ENCODE measurements at regions not wholly inside any gene's neighbourhood (a gene's known extent, or its start where the extent isn't known, plus 50 kb on each side); places are given as distances from the start of the nearest gene placed in this dataset.

DNA sequence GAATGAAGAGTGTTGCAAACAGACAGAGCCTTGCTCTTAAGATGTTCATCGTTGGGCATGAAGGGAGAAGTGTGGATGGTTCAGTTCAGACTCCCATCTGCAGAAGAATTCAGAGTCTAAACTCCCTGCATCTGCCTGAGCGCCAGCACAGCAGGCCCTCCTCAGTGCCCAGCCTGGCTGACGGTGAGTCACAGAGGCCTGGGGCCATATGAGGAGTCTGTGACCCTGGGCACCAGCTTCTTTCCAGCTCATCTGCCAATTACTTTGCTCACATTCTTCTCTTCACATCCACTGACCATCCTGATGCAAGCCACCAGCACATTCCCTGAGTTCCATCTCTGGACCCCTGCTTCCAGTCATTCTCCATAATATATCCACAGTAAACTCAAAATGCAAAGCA lies 401.1 kb upstream of the TRPC7 start:
- no peak overlapping the region for H2BK120ac ChIP-seq (ENCODE audit: low read depth, low read length)
- intact Hi-C loops (cut with micrococcal nuclease): no loop called here
- H3K4me3 ChIP-seq (ENCODE audit: insufficient read depth, low read depth, low read length): no peak overlapping the region
- ATAC-seq (ENCODE audit: low read depth) (peak; percentile 39), DNase-seq (no peak)
- no peaks in the 10 kb centered on the region for H3K4me1 ChIP-seq (ENCODE audit: control insufficient read depth, insufficient read depth, low read length)
- H4K5ac ChIP-seq (ENCODE audit: low read depth, low read length): no peak overlapping the region
- no peak overlapping the region for H3K27ac ChIP-seq (ENCODE audit: insufficient read depth, low read length)
- dilution Hi-C loops (cut with HindIII; ENCODE audit: low sequenced_read_pairs, unreplicated experiment): no loop called here
- no peak overlapping the region for H2AK5ac ChIP-seq (ENCODE audit: low read depth, low read length)
- no peaks in the 10 kb centered on the region for H3K27me3 ChIP-seq (ENCODE audit: control insufficient read depth, insufficient read depth, low read length)
- H3K9ac ChIP-seq (ENCODE audit: low read depth, low read length): no peak overlapping the region
- H3K18ac ChIP-seq (ENCODE audit: low read depth, low read length): no peak overlapping the region
- no peak for TF ChIP-seq RFX5 (IDR thresholded peaks at IDR 0.05; ENCODE audit: low read depth, low read length)
- no peak for TF ChIP-seq BHLHE40 (IDR thresholded peaks at IDR 0.05; ENCODE audit: low read depth, low read length)
- no peak for TF ChIP-seq RCOR1 (IDR thresholded peaks at IDR 0.05; ENCODE audit: insufficient replicate concordance, low read length)
- TF ChIP-seq RAD21 (IDR thresholded peaks at IDR 0.05; ENCODE audit: low read length): no peak
- TF ChIP-seq NFE2L2 (IDR thresholded peaks at IDR 0.05; ENCODE audit: low read depth, low read length): no peak
- TF ChIP-seq CTCF (conservative IDR thresholded peaks at IDR 0.05; ENCODE audit: low read depth, low read length): no peak
- no peak for TF ChIP-seq POLR2A (IDR thresholded peaks at IDR 0.05; ENCODE audit: low read depth, low read length)
- TF ChIP-seq MAZ (IDR thresholded peaks at IDR 0.05; ENCODE audit: borderline replicate concordance, low read depth, low read length): no peak
- TF ChIP-seq CEBPB (IDR thresholded peaks at IDR 0.05; ENCODE audit: low read depth, low read length): no peak
- no peak for TF ChIP-seq ELK1 (IDR thresholded peaks at IDR 0.05; ENCODE audit: borderline replicate concordance, low read depth, low read length)
- TF ChIP-seq CHD1 (IDR thresholded peaks at IDR 0.05; ENCODE audit: low read depth, low read length): no peak
- TF ChIP-seq MAFK (IDR thresholded peaks at IDR 0.05; ENCODE audit: low read depth, low read length): no peak
- H4K8ac ChIP-seq (ENCODE audit: low read depth in 2 of 2, low read length in 2 of 2): no peak overlapping the region
- peaks cover 5% of the 10 kb centered on the region; the same call in 1 of the 2 replicates for H3K9me3 ChIP-seq (ENCODE audit: control insufficient read depth, insufficient read depth, low read length)
- H3K56ac ChIP-seq (ENCODE audit: extremely low read depth, insufficient read depth, low read length): no peak overlapping the region
- H2BK20ac ChIP-seq (ENCODE audit: low read depth, low read length): no peak overlapping the region
- no peak overlapping the region for H2AFZ ChIP-seq (replicated peaks; ENCODE audit: low read length, poor library complexity)
- no peaks in the 10 kb centered on the region for H3K79me1 ChIP-seq (ENCODE audit: low read depth in 1 of 2, low read length in 2 of 2)
- H3K36me3 ChIP-seq (ENCODE audit: control insufficient read depth, insufficient read depth, low read length): no peaks in the 10 kb centered on the region
- no peak overlapping the region for H4K91ac ChIP-seq (ENCODE audit: insufficient read depth, low read depth, low read length)
- no peak overlapping the region for H2BK5ac ChIP-seq (ENCODE audit: low read depth, low read length, poor library complexity, severe bottlenecking)
- BruUV-seq (replicated peaks): no TSS peak
- no peak overlapping the region for H3K4me2 ChIP-seq (ENCODE audit: low read depth, low read length)
- ChIA-PET POLR2A (ENCODE audit: unreplicated experiment) (interaction anchor here (0.6 kb wide), 1 partner anchor 731 kb away, joined by 3 read pairs; no protein-coding TSS in a partner anchor), CTCF (no interaction called here)
- no peaks in the 10 kb centered on the region for H3K9me1 ChIP-seq (ENCODE audit: insufficient read depth, low read length)
- H3K4ac ChIP-seq (ENCODE audit: low read depth, low read length): no peak overlapping the region
- 0% methylated on average over 1 of the region's 3 CpGs; no CpG with 5 or more reads in 1 of the 2 experiments for WGBS, 2 experiments (ENCODE audit: extremely low coverage in 2 of 2, insufficient read length in 1 of 2)
- H4K20me1 ChIP-seq (ENCODE audit: insufficient read depth, low read length): no peaks in the 10 kb centered on the region
- in situ Hi-C loops (cut with MboI; ENCODE audit: low sequenced_read_pairs): loop anchor here (10.0 kb wide), 1 partner anchor 522 kb away; no protein-coding TSS in a partner anchor
- H3K23ac ChIP-seq (ENCODE audit: low read depth, low read length): no peak overlapping the region
- no peak overlapping the region for H2AK9ac ChIP-seq (replicated peaks; ENCODE audit: low read depth, low read length, poor library complexity)
- no peak overlapping the region for H2BK15ac ChIP-seq (ENCODE audit: low read depth, low read length)
- no peak overlapping the region for H3K14ac ChIP-seq (replicated peaks; ENCODE audit: low read depth, low read length)

Data from IMR-90 (cell line).